K562 (cell line): ENCODE measurements at regions not wholly inside any gene's neighbourhood (a gene's known extent, or its start where the extent isn't known, plus 50 kb on each side); places are given as distances from the start of the nearest gene placed in this dataset.

Source experiments
- CBFA2T2 ChIP-seq: fragments of 450-650 bp; conservative IDR thresholded peaks from 2 replicates; pipeline ENCODE4 v1.6.1; 2017; ENCODE audit warnings: mild to moderate bottlenecking
- CBFA2T3 ChIP-seq: fragments of 450-650 bp; IDR thresholded peaks from 2 replicates; pipeline ENCODE4 v1.6.1; 2017
- DPF2 ChIP-seq: fragments of 450-650 bp; IDR thresholded peaks from 2 replicates; pipeline ENCODE4 v1.6.1; 2016
- FOXM1 ChIP-seq, 2 experiments: fragments of 450-650 bp in 1 of 2; sonication (generic) in 1 of 2; formaldehyde crosslinking in 1 of 2; IDR thresholded peaks; 2 replicates each; pipeline versions ENCODE4 v1.6.1 to v1.9.0; 2017 to 2022; ENCODE audit warnings: low read depth in 2 of 2, mild to moderate bottlenecking in 2 of 2, missing genetic modification reagents in 1 of 2, moderate library complexity in 1 of 2
- KLF10 ChIP-seq: fragments of 250-450 bp; sonication (Bioruptor Pico); IDR thresholded peaks from 2 replicates; pipeline ENCODE4 v1.6.1; 2021; ENCODE audit warnings: matching md5 sums
- KLF16 ChIP-seq: IDR thresholded peaks from 2 replicates; pipeline ENCODE4 v1.6.1; 2016; ENCODE audit warnings: antibody characterized with exemption
- PPARD ChIP-seq: fragments of 250-450 bp; sonication (Bioruptor Pico); IDR thresholded peaks from 2 replicates; pipeline ENCODE4 v1.8.0; 2022; ENCODE audit warnings: inconsistent platforms, mild to moderate bottlenecking, moderate library complexity
- RB1 ChIP-seq: fragments of 450-650 bp; IDR thresholded peaks from 2 replicates; pipeline ENCODE4 v1.6.1; 2017; ENCODE audit warnings: low read depth, mild to moderate bottlenecking
- SMAD1 ChIP-seq: fragments of 150-350 bp; IDR thresholded peaks from 2 replicates; pipeline ENCODE4 v1.6.1; 2014; ENCODE audit warnings: low read length, low read depth; ENCODE audit not compliant: partially characterized antibody
- SMARCB1 ChIP-seq: IDR thresholded peaks from 2 replicates; pipeline ENCODE4 v1.6.1; 2011; ENCODE audit warnings: improper control_type of control experiment, low read depth; ENCODE audit not compliant: insufficient read length
- SOX6 ChIP-seq: fragments of 450-650 bp; IDR thresholded peaks from 2 replicates; pipeline ENCODE4 v1.6.1; 2014; ENCODE audit warnings: mild to moderate bottlenecking
- SUPT5H ChIP-seq: fragments of 450-650 bp; IDR thresholded peaks from 2 replicates; pipeline ENCODE4 v1.6.1; 2016
- TAL1 ChIP-seq: fragments of 450-650 bp; IDR thresholded peaks from 2 replicates; pipeline ENCODE4 v1.6.1; 2016; ENCODE audit warnings: mild to moderate bottlenecking
- TEAD4 ChIP-seq, 2 experiments: sonication (generic) in 1 of 2; formaldehyde crosslinking in 1 of 2; IDR thresholded peaks; 2 replicates each; pipeline versions ENCODE4 v1.6.1 to v1.8.0; 2012 to 2022; ENCODE audit warnings: borderline replicate concordance in 1 of 2, inconsistent platforms in 1 of 2, low read length in 1 of 2, mild to moderate bottlenecking in 1 of 2, missing genetic modification reagents in 1 of 2
- THAP7 ChIP-seq: fragments of 250-450 bp; sonication (Bioruptor Pico); IDR thresholded peaks from 2 replicates; pipeline ENCODE4 v1.5.0; 2021
- TRIM24 ChIP-seq, 2 experiments: fragments of 450-650 bp; IDR thresholded peaks; 2 replicates each; pipeline ENCODE4 v1.6.1; 2016

- TF ChIP-seq SOX6: 0 out of 2 replicates have a peak, but pooled peaks have one; percentile 22
- TF ChIP-seq TEAD4 (IDR thresholded peaks at IDR 0.05; ENCODE audit: low read length): peak; percentile 53; the same call in 1 of the 2 replicates
- no peak for TF ChIP-seq TEAD4 (CRISPR knock-in tag; IDR thresholded peaks at IDR 0.05; ENCODE audit: borderline replicate concordance)
- no peak for TF ChIP-seq SUPT5H
- peak; percentile 78 for TF ChIP-seq CBFA2T2
- TF ChIP-seq SMAD1: no peak
- TF ChIP-seq KLF16: peak; percentile 25; the same call in 1 of the 2 replicates
- 0 out of 2 replicates have a peak, but pooled peaks have one; percentile 26 for TF ChIP-seq DPF2
- TF ChIP-seq FOXM1 (IDR thresholded peaks at IDR 0.05; ENCODE audit: low read depth): peak; percentile 36; the same call in 1 of the 2 replicates
- no peak for TF ChIP-seq FOXM1 (CRISPR knock-in tag; IDR thresholded peaks at IDR 0.05; ENCODE audit: low read depth)
- TF ChIP-seq KLF10 (CRISPR knock-in tag): no peak
- TF ChIP-seq THAP7: no peak
- no peak for TF ChIP-seq RB1
- TF ChIP-seq CBFA2T3: peak; percentile 88
- peak in 1 of 2 experiments; percentile 15; a peak in 1 of 4 replicates for TF ChIP-seq TRIM24 (IDR thresholded peaks at IDR 0.05)
- TF ChIP-seq TAL1: peak; percentile 72
- no peak for TF ChIP-seq PPARD (CRISPR knock-in tag)
- no peak for TF ChIP-seq SMARCB1
- TF ChIP-seq, all 486 proteins: peak for 14
Observed at GRCh38 chr14:55799508-55800095, 219.6 kb downstream of the KTN1 start (continued).
